ENCODE measurements at regions not wholly inside any gene's neighbourhood (a gene's known extent, or its start where the extent isn't known, plus 50 kb on each side); places are given as distances from the start of the nearest gene placed in this dataset.

DNA sequence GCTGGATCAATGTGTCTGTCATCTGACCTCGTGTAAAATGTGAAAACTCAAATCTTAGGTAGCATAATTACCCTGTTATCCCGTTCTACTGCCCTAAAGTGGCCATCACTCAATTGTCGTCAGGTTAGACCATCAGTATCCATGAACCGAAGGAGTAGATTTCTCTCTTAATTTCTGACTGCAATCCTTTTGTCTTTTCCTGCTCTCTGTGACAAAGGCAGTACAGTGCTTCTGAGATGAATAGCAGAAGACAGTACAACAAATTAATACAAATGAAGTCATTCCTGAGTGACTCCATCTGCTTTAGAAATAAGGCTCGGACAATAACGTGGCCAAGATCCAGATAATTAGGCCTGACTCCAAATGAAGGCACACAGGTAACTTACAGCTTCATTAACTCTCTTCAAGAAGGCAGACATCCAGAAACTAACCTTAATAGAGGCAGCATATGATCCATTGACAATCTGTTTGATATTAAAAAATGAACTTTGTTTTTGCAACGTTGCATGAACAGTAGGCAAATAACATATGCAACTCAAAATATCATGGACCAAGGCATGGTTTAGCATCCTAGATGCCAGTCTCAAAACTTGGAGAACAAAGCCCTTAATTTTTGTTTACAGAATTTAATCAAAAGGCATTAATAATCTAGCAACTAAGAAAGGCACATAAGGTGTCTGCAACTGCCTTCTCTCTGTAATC is 96.7 kb upstream of the CDH20 start:
- no peak overlapping the region for H3K4me3 ChIP-seq (ENCODE audit: low read length)
- no peak for DNase-seq (ENCODE audit: low read depth)
- no peak for TF ChIP-seq CTCF (conservative IDR thresholded peaks at IDR 0.05; ENCODE audit: low read depth, low read length)

DNA sequence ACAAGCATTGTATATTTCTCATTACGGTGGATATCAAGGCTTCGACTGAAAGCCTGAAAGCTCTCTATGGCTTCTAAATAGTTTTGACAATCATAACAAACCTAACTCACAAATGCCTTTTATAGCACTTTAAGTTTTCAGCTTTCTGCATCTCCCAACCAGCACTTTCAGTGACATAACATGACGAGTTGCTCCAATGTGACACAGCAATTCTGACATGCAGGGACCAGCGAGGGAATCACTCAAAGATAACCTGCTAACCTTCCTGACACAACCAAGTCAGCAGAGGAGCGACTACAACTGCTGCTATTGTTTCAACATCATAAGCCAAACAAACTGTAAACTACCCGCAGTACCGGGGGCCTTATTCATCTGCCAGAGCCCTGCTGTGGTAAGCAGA is 95.7 kb upstream of the CDH20 start:
- H3K4me3 ChIP-seq (ENCODE audit: low read length), result no peak overlapping the region
- no peak for DNase-seq (ENCODE audit: low read depth)
- TF ChIP-seq CTCF (conservative IDR thresholded peaks at IDR 0.05; ENCODE audit: low read depth, low read length), result no peak

DNA sequence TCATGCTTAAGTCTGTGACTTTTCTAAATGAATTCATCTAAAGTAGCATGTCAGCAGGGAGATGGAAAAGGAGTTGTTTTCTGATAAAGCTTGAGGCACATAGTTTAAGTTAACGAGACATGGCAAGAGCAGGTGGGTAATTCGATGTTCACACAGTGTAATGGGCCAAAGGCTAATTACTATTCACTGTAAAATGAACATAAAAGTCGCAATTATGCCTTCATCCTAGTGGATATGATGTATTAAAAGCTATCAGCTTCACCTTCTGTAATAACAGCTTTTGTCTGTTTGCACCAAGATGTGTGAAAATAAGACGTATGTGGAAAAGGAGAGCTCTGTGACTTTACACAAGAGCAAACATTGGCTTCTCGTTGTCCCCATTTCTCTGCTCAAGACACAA is 94.2 kb upstream of the CDH20 start:
- DNase-seq (ENCODE audit: low read depth), result no peak
- H3K4me3 ChIP-seq (ENCODE audit: low read length), result no peak overlapping the region
- no peak for TF ChIP-seq CTCF (conservative IDR thresholded peaks at IDR 0.05; ENCODE audit: low read depth, low read length)

DNA sequence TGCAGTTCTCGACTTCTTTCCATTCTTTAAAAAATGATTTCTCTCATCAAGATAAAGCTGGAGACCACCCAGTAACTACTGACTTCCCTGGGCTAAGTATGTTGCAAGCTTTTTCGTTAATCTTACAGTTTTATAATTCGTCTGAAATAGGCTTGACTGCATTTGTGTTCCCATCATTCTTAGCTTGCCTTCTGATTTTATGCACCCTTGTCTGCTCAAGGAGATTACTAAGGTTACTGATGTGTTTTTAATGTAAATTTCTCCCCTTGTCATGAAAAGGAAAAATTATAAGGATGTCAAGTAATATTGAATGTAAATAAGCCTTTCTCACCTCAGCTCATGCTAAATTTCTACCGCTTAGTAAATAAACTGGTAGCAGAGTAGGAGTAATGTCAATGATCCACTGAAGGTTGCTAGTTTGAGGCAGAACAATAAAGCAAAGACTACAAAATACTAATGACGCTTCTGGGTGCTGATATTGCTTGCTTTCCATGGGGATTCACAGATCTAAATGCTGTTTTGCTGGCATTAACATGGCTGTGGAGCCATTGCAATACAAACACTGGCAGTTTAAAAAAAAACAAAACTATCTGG is 91.9 kb upstream of the CDH20 start:
- no peak for DNase-seq (ENCODE audit: low read depth)
- TF ChIP-seq CTCF (conservative IDR thresholded peaks at IDR 0.05; ENCODE audit: low read depth, low read length), result no peak
- no peak overlapping the region for H3K4me3 ChIP-seq (ENCODE audit: low read length)

DNA sequence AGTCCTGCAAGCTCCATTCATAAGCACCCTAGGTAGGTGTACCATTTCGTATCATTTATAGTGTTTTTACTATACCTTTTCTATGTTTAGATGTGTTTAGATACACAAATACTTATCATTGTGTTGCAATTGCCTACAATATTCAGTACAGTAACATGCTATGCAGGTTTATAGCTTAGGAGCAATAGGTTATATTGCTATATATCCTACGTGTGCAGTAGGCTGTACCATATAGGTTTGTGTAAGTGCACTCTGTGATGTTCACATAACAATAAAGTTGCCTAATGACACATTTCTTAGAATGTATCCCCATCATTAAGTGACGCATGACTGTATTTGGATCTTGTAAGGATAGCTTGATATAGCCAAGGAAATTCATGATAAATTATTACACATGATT is 88.6 kb upstream of the CDH20 start:
- no peak for DNase-seq (ENCODE audit: low read depth)
- TF ChIP-seq CTCF (conservative IDR thresholded peaks at IDR 0.05; ENCODE audit: low read depth, low read length), result no peak
- H3K4me3 ChIP-seq (ENCODE audit: low read length), result no peak overlapping the region

GRCh38 chr18:61245276-61245675 is 88.0 kb upstream of the CDH20 start:
- DNase-seq (ENCODE audit: low read depth), result no peak
- TF ChIP-seq CTCF (conservative IDR thresholded peaks at IDR 0.05; ENCODE audit: low read depth, low read length), result no peak
- H3K4me3 ChIP-seq (ENCODE audit: low read length), result no peak overlapping the region

- H3K4me3 ChIP-seq (ENCODE audit: low read length), result no peak overlapping the region
- no peak for TF ChIP-seq CTCF (conservative IDR thresholded peaks at IDR 0.05; ENCODE audit: low read depth, low read length)
- no peak for DNase-seq (ENCODE audit: low read depth)
These were observed 84.6 kb upstream of the CDH20 start for GRCh38 chr18:61248589-61248988.
